GM21390 (cell line): ENCODE measurements at regions not wholly inside any gene's neighbourhood (a gene's known extent, or its start where the extent isn't known, plus 50 kb on each side); places are given as distances from the start of the nearest gene placed in this dataset.

Experiments
- ATAC-seq: cut with Tn5 transposase; IDR thresholded peaks from one replicate; pipeline ENCODE4 v1.9.1; 2021; ENCODE audit not compliant: unreplicated experiment

DNA sequence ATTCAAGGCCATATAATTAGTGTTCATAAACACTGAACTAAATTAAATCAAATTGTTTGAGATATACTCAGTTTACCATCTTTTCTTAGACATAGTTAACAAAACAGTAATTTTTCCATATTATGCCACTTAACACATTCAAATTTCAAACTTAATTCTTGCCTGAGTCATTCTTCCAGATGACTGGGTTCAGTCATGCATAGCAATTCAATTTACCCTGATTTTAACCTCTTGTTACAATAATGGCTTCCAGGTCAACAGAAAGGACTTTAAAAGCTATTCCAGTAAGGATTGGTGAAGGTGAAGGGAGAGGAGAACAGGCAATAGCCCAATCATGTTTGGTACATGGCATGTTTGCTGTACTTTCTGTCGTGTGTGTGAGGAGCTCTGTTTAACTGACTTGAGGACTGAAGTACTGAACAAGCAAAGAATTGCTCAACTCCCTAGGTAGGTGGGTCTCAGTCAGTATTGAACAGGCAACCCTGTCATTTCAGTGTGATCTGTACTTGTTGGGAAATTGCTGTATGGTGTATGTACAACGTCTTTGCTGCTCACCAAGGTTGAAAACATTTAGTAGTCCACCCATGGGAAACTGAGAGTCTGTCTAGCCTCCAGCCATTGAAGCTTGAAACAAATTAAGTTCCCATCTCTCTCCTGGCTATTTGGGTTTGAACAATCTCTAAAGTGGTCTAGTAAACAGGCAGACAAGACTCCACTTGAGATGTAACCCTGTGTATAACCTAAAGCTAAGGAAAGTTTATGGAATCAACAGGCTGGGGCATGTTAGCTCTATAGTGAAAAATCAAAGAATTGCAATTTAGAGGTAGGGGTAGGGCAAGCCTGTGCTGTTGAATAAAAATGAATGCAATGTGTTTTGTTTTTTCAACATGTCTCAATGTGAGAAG is 327.2 kb downstream of the BTG1 start:
- no peak for ATAC-seq

DNA sequence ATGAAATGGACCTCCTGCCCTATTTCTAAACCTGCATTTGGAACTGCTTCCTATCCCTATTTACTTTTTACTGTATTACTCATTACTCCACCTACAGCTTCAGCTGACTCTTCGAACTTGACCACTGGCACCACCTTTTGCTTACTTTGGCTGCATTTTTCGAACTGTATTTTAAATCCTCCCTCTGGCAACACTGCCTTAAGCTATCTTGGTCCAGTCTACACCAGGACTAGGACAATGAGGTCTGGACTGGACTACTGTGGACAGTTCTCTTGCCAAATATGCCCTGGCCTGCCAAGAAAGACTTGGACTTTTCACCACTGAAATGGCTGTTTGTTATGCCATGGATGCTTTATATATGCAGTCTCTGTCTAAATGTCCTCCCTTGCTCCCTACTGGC is 328.1 kb downstream of the BTG1 start:
- ATAC-seq: no peak

DNA sequence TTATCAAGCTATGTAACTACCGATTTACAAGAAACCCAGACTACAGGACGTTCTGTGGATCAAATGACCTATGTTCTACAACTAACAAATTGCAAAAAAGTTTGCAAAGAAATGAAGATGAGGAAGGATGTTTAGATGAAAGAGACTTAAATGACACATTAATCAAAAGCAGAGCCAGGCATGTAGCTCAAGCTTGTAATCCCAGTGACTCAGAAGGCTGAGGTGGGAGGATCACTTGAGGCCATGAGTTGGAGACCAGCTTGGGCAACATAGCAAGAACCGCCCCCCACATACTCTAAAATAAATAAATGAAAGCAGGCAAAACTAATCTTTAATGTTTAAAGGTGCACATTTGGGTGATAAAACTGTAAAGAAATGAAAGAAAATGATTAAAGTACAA is 331.9 kb downstream of the BTG1 start:
- ATAC-seq: no peak

DNA sequence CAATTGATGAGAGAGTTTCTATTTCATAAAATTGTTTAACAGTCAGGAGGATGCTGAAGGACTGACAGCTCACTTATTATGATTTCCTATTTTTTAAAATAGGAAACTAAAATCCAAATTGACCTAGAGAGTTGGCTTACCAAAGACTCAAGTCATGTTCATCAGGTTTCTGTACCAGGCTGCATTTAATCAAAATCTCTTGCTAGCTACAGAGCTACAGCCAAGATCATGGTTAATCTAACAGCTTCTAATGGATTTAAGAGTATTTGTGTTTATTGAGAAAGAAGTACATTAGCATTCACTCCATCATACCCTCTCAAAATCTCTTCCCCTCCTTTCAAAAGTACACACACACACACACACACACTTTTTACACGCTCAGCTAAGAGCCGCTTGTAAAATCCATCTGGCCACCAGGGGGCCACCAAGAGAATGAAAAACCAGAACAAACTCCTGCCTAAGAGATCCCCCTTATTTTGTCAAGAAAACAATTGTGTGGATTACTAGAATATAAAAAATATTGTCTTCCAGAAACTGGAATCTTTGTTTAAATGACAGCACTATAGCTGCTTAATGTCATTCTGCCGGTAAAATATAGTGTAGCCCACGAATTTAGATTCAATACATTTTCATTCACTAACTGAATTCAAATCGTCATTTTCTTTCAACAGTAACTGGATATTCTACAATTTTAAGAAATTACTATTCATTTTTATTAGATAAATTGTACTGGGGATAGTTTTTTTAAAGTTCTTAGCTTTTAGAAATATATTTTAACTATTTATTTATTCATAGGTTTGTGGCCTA is 334.0 kb downstream of the BTG1 start:
- ATAC-seq: peak; percentile 88

DNA sequence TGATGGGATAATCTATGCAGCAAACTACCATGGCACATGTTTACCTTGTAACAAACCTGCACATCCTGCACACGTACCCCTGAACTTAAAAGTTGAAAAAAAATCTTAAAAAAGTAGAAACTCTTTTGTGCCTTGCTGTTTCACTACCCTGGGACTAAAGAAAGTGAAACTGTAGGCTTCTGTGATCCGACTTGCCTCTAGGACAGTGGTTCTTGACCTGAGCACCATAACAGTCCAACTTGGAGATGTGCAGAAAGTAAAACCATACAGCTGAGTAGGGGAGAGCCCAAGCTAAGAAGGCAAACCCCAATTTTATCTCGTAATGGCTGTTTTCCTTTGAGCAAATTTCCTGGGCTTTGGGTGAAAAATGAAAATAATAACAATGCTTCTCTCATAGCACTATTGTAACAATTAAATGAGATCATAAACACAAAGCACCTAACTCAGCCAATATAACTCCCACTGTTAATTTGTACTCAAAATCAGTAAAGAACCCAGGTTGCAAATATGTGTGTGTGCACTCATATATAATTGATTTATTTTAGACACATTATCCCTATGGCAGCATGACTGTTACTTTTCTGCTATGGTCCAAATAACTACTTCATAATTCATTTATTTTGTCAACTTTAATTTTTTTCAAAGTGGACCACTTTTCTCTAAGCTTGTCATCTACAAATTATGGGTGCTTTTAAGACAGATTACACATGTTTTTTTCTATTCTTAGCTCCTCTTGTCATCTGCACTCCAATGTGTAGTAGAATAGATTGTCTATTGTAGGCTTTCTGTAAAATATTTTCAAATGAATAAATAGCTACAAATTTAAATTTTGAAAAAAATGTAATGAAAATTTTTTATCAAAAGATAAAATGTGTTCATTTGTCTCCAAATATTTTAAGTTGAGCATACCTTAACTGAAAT is 334.9 kb downstream of the BTG1 start:
- no peak for ATAC-seq

DNA sequence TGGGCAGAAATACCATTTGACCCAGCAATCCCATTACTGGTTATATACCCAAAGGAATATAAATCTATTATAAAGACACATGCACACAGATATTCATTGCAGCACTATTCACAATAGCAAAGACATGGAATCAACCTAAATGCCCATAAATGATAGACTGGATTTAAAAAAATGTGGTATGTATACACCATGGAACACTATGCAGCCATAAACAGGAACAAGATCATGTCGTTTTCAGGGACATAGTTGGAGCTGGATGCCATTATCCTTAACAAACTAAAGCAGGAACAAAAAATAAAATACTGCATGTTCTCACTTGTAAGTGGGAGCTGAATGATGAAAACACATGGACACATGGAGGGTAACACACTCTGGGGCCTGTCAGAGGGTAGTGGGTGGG is 335.6 kb downstream of the BTG1 start:
- no peak for ATAC-seq

DNA sequence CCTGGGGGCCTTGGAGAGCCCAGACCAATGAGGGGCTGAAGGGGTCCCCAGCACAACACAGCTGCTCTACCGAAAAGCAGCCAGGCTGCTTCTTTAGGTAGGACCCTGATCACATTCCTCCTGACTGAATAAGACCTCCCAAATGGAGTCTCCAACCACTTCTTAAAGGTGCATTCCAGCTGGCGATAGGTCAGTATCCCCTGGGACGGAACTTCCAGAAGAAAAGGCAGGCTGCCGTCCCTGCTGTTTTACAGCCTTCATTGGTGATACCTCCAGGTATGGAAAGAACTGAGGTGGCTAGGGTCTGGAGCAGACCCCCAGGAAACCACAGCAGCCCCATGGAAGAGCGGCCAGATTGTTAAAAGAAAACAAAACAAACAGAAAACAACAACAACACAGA is 340.6 kb downstream of the BTG1 start:
- ATAC-seq: no peak

DNA sequence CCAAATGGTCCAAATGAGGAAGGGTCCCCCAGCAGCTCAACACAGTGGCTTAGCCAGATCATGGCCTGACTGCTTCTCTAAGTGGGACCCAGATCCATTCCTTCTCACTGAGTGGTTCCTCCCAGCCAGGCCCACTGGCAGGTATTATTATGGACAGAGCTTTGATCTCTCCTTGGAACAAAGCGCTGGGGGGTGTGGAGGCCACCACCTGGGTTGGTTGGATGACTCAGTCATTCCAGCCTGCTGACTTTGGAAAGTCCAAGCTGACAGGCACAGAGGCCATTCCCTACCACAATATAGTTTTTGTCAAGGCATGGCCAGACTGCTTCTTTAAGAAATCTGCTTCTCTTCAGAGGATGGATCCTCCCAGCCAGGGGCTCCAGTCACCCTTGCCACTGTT is 341.1 kb downstream of the BTG1 start:
- no peak for ATAC-seq

DNA sequence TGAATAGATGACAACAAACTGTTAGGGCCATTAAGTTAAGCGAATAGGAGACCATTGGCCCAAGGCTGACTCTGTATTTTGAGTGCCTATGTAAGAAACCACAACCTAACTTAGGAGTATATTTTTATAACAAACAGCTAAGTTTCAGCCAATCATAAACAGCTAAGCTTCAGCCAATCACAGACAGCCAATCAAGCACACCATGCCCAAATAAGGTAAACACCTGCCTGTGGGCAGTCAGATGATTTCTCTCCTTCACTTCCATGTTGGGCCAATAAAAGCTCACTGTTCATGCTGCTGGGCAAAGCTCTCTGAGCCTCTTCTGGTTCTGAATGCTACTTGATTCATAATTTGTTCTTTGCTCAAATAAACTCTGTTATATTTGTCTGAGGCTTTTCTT is 344.6 kb downstream of the BTG1 start:
- no peak for ATAC-seq

DNA sequence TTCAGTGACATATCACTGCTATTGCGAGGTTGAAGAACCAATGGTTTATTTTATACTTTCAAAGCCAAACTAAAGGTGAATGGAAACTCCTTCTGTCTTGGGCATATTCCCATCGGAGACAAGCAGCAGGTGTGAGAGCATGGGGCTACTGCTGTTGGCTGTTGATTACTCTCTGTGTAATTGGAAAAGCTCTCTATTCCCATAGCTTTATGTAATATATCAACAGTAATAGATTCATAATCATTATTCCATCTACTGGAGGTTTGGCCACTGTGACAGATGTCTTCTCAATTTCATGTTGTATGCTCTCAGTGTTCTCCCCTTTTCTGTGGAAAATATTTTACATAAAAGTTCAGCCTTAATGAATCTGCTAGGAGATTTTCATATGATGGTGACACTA is 352.0 kb downstream of the BTG1 start:
- ATAC-seq: no peak

DNA sequence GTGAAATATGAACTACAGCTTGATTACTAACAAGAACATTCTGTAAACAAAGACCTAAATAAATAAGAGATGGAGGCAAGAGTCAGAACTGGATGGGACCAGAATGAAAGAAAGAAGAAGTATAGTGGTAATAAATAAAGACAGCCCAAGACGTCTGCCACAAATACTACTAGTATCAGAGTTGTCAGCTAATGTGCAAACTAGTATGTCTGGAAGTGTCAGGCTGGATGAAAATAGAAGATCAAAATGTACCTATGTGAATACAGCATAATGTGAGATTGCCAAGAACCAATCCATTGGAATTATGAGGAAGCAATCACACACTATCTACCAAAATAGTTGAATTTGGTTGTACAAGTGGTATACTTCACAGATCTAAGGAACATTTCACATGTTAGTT is 353.0 kb downstream of the BTG1 start:
- no peak for ATAC-seq

DNA sequence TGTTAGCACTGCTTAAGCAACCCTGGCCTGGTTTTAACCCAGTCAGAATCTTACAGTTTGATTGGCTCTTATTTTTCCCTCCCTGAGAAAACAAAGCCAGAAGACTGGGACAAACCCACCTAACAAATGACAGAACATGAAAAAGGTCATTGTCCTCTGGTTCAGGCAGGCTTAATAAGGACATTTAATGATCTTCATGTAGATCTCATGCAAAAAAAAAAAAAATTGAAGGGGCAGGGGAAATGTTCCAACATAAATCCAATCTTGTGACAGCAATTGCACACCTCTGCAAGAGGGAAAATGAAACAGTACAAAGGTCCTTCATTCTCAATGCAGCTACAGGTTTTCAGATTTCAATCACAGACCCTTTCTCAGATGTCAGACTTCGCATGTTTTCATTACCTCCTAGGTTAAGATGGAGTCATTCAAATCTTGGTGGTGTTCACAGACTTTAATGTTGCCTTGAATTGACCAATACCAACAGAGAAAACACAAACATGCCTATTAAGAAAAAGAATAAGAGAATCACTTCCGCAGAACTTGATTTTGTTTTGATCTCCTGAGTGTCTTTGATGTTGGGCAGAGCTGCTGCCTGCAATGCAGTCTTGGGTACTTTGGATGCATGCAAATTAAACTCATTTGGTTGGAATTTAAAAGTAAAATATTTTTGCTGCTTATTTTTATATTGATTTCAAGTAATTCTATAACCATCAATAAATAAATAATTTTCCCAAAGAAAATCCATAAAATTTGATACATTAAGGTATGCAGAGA is 359.0 kb downstream of the BTG1 start:
- ATAC-seq: no peak

DNA sequence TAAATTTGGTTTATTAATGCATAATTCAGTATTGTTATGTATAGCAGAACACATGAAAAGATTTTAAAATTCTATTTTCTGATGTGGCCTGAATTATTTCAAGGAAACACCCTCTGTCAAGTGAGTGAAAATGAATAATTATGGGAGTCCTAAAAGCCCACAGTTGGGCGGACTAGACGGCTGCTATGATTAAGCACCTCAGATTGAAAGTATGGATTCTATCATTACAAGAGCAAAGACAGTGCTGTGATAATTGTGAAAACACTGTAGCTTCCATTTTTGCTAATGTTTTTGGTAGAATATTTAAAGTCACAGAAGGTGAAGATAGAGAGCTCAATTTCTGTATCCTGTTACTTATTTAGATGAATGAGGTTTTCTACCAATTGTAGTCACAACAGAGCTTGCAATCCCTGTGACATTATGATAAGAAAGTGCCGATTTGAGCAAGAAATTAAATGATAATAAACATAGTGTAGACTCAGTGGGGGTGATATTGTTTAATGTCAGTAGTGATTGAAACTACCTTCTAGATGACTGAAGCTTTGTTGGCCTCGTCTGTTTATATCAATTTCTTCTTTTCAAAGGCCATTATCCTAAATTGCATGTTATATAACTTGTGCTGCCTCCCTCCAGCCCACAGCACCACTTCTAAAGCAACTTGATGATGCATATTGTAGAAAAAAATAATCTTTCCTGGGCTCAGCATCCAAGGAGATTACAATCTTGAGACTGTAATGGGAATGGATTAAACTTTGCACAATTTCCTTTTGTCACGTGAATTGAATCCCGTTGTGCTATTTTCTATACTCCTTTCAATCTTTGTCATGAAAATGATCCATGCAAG is 359.8 kb downstream of the BTG1 start:
- ATAC-seq: no peak

DNA sequence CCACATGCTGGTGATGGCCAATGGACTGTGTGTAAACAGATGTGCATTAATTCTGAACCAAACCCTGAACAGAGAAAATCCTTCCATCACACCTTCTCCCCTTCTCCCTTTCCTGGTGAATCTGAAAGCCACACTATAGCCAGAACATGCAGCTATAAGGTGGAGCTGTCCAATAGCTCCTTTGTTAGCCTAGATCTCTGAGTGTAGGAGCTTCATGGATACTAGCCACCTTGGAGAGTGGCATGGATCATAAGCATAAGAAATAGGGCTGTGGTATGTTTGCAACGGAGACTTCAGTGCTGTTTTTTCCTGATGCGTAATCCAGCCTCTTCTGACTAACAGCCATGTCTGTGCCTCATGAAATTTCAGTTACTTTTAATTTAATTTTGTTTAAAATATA is 364.5 kb downstream of the BTG1 start:
- no peak for ATAC-seq

DNA sequence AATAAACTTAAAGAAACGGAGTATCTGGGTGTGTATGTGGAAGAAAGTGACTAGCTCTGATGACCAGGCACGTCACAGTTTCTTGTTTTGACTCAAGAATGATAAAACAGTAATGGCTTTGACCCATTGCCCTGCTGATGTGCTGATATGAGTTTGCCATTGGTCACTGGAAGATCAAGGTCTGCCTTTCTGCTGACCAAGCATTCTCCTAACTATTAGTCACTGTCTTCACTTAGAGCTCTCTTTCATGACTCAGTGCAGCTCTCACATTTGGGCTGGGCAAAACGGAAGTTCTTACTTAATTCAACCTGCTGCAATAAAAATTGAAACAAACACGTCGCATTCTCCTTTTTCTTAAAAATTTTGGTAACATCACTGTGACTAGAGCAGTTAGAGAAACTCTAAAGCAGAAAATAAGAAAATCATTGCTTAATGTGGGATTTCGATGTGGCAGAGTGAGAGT is 366.7 kb downstream of the BTG1 start:
- peak; percentile 88 for ATAC-seq

DNA sequence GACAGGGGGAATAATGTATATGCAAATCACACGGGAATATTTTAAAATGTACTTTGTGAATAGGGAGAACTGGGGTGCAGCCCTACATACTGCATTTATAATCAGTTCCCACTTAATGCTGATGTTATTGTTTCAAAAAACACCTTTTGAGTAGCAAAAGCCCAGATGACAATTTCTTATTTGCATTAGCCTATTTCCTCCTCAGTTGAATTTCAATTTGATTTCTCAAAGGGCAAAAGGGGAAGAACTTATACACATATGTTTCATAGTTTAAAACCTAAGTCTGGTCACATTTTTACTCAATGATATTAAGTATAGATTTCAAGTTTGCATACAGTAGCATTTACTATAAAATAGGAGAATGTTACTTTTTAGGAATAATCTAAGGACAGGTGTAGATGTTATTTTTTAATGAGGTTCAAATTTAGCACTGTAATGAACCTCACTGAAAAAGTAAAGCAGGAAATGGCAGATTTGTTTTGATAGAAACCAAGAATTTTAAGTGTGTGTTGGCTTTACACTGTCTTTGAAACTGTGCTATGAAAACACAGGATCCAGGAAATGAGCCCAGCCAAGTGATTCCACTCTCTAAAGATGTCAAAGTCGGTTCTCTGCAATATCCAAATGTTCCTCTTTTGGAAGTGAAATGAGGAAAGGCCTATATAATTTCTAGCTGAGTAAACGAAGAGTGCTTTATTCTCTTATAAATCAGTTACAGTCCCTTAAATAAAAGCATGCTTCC is 367.4 kb downstream of the BTG1 start:
- ATAC-seq: peak; percentile 62

DNA sequence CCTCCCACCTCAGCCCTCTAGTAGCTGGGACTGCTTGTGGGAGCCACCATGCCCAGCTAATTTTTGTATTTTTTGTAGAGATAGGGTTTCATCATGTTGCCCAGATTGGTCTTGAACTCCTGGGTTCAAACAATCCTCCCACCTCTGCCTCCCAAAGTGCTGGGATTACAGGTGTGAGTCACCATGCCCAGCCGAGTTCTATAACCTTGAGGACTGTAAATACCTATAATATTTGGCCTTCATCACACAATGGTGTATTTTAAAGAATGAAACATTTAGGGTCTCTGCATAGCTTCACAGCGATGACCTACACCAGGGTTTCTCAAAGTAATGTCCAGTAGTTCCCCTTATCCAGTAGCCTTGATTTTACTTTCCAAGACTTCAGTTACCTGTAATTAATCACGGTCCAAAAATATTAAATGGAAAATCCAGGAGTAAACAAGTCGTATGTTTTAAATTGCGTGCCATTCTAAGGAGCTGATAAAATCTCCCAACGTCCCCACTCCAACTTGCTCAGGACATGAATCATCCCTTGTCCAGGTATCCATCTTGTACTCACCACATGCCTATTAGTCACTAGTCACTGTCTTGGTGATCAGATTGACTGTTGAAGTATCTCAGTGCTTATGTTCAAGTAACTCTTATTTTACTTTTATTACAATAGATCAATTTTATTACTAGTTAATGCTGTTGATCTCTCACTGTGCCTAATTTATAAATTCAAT is 368.2 kb downstream of the BTG1 start:
- no peak for ATAC-seq

DNA sequence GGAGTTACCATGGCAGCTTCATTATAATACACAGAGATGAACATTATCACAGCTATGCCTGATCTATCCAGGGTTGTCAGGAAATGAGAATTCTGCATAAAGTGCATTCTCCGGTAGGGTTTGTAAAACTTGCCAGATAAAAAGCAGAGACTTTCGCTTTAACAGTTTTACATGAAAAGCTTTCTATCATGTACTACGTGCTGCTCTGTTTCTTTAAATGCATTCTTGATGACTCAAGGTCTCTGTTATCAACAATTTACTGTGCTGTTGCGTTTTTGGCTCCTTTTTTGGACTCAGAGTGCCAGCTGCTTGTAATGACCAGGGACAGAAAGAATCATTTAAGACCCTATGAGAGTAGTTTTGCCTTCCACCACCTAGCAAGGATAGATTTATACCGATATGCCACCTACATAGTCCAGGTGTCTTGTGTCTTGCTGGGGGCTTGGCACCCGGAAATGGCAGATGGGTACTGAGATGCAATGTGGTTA is 371.2 kb downstream of the BTG1 start:
- no peak for ATAC-seq
